ENCODE measurements at regions not wholly inside any gene's neighbourhood (a gene's known extent, or its start where the extent isn't known, plus 50 kb on each side); places are given as distances from the start of the nearest gene placed in this dataset.

- Histone ChIP-seq H3K4me1 (ENCODE audit: insufficient read depth, low read length) (no peaks in the 10 kb centered on the region), H3K9me3 (ENCODE audit: insufficient read depth, low read depth, low read length) (no peaks in the 10 kb centered on the region), H3K27ac (ENCODE audit: low read length) (no peak overlapping the region), H3K4me3 (ENCODE audit: low read length) (no peak overlapping the region), H3K9ac (ENCODE audit: low read depth, low read length) (no peak overlapping the region), H3K27me3 (ENCODE audit: insufficient read depth, low read length) (no peaks in the 10 kb centered on the region), H3K36me3 (ENCODE audit: insufficient read depth, low read depth, low read length) (no peaks in the 10 kb centered on the region)
Measured at GRCh38 chr5:163172540-163173338, 264.7 kb upstream of the CCNG1 start.

GRCh38 chr5:163177971-163178370 is 259.4 kb upstream of the CCNG1 start:
- H3K36me3 ChIP-seq (ENCODE audit: insufficient read depth, low read depth, low read length) = no peaks in the 10 kb centered on the region
- no peaks in the 10 kb centered on the region for H3K27me3 ChIP-seq (ENCODE audit: insufficient read depth, low read length)
- H3K4me1 ChIP-seq (ENCODE audit: insufficient read depth, low read length) = no peaks in the 10 kb centered on the region
- no peak overlapping the region for H3K9ac ChIP-seq (ENCODE audit: low read depth, low read length)
- H3K4me3 ChIP-seq (ENCODE audit: low read length) = no peak overlapping the region
- H3K27ac ChIP-seq (ENCODE audit: low read length) = no peak overlapping the region
- H3K9me3 ChIP-seq (ENCODE audit: insufficient read depth, low read depth, low read length) = no peaks in the 10 kb centered on the region

GRCh38 chr5:163185315-163185714 is 252.1 kb upstream of the CCNG1 start:
- Histone ChIP-seq H3K9ac (ENCODE audit: low read depth, low read length) (no peak overlapping the region), H3K36me3 (ENCODE audit: insufficient read depth, low read depth, low read length) (no peaks in the 10 kb centered on the region), H3K4me1 (ENCODE audit: insufficient read depth, low read length) (no peaks in the 10 kb centered on the region), H3K27ac (ENCODE audit: low read length) (no peak overlapping the region), H3K4me3 (ENCODE audit: low read length) (no peak overlapping the region), H3K9me3 (ENCODE audit: insufficient read depth, low read depth, low read length) (peaks cover 11% of the 10 kb centered on the region), H3K27me3 (ENCODE audit: insufficient read depth, low read length) (no peaks in the 10 kb centered on the region)

- no peaks in the 10 kb centered on the region for H3K36me3 ChIP-seq (ENCODE audit: insufficient read depth, low read depth, low read length)
- no peak overlapping the region for H3K27ac ChIP-seq (ENCODE audit: low read length)
- H3K27me3 ChIP-seq (ENCODE audit: insufficient read depth, low read length) = no peaks in the 10 kb centered on the region
- peaks cover 11% of the 10 kb centered on the region for H3K9me3 ChIP-seq (ENCODE audit: insufficient read depth, low read depth, low read length)
- no peaks in the 10 kb centered on the region for H3K4me1 ChIP-seq (ENCODE audit: insufficient read depth, low read length)
- no peak overlapping the region for H3K4me3 ChIP-seq (ENCODE audit: low read length)
- H3K9ac ChIP-seq (ENCODE audit: low read depth, low read length) = no peak overlapping the region
Measured at GRCh38 chr5:163189023-163189553, 248.3 kb upstream of the CCNG1 start.

- Histone ChIP-seq H3K27ac (ENCODE audit: low read length) (no peak overlapping the region), H3K9me3 (ENCODE audit: insufficient read depth, low read depth, low read length) (peaks cover 11% of the 10 kb centered on the region), H3K4me1 (ENCODE audit: insufficient read depth, low read length) (no peaks in the 10 kb centered on the region), H3K9ac (ENCODE audit: low read depth, low read length) (no peak overlapping the region), H3K4me3 (ENCODE audit: low read length) (no peak overlapping the region), H3K27me3 (ENCODE audit: insufficient read depth, low read length) (no peaks in the 10 kb centered on the region), H3K36me3 (ENCODE audit: insufficient read depth, low read depth, low read length) (no peaks in the 10 kb centered on the region)
Measured at GRCh38 chr5:163190283-163190682, 247.1 kb upstream of the CCNG1 start.

- Histone ChIP-seq H3K9me3 (ENCODE audit: insufficient read depth, low read depth, low read length) (peaks cover 11% of the 10 kb centered on the region), H3K4me1 (ENCODE audit: insufficient read depth, low read length) (no peaks in the 10 kb centered on the region), H3K27ac (ENCODE audit: low read length) (no peak overlapping the region), H3K36me3 (ENCODE audit: insufficient read depth, low read depth, low read length) (no peaks in the 10 kb centered on the region), H3K27me3 (ENCODE audit: insufficient read depth, low read length) (no peaks in the 10 kb centered on the region), H3K9ac (ENCODE audit: low read depth, low read length) (no peak overlapping the region), H3K4me3 (ENCODE audit: low read length) (no peak overlapping the region)
Measured at GRCh38 chr5:163190784-163191183, 246.6 kb upstream of the CCNG1 start.

- no peak overlapping the region for H3K9ac ChIP-seq (ENCODE audit: low read depth, low read length)
- H3K9me3 ChIP-seq (ENCODE audit: insufficient read depth, low read depth, low read length) = no peaks in the 10 kb centered on the region
- no peaks in the 10 kb centered on the region for H3K4me1 ChIP-seq (ENCODE audit: insufficient read depth, low read length)
- no peaks in the 10 kb centered on the region for H3K27me3 ChIP-seq (ENCODE audit: insufficient read depth, low read length)
- no peak overlapping the region for H3K4me3 ChIP-seq (ENCODE audit: low read length)
- H3K36me3 ChIP-seq (ENCODE audit: insufficient read depth, low read depth, low read length) = no peaks in the 10 kb centered on the region
- H3K27ac ChIP-seq (ENCODE audit: low read length) = no peak overlapping the region
Measured at GRCh38 chr5:163193886-163194285, 243.5 kb upstream of the CCNG1 start.

GRCh38 chr5:163205645-163206044 is 231.8 kb upstream of the CCNG1 start:
- Histone ChIP-seq H3K27me3 (ENCODE audit: insufficient read depth, low read length) (no peaks in the 10 kb centered on the region), H3K4me1 (ENCODE audit: insufficient read depth, low read length) (no peaks in the 10 kb centered on the region), H3K4me3 (ENCODE audit: low read length) (no peak overlapping the region), H3K9me3 (ENCODE audit: insufficient read depth, low read depth, low read length) (no peaks in the 10 kb centered on the region), H3K36me3 (ENCODE audit: insufficient read depth, low read depth, low read length) (no peaks in the 10 kb centered on the region), H3K27ac (ENCODE audit: low read length) (no peak overlapping the region), H3K9ac (ENCODE audit: low read depth, low read length) (no peak overlapping the region)

- no peaks in the 10 kb centered on the region for H3K4me1 ChIP-seq (ENCODE audit: insufficient read depth, low read length)
- no peaks in the 10 kb centered on the region for H3K36me3 ChIP-seq (ENCODE audit: insufficient read depth, low read depth, low read length)
- no peaks in the 10 kb centered on the region for H3K9me3 ChIP-seq (ENCODE audit: insufficient read depth, low read depth, low read length)
- no peaks in the 10 kb centered on the region for H3K27me3 ChIP-seq (ENCODE audit: insufficient read depth, low read length)
- no peak overlapping the region for H3K4me3 ChIP-seq (ENCODE audit: low read length)
- H3K9ac ChIP-seq (ENCODE audit: low read depth, low read length) = no peak overlapping the region
- H3K27ac ChIP-seq (ENCODE audit: low read length) = no peak overlapping the region
Measured at GRCh38 chr5:163221581-163221980, 215.8 kb upstream of the CCNG1 start.

- Histone ChIP-seq H3K36me3 (ENCODE audit: insufficient read depth, low read depth, low read length) (no peaks in the 10 kb centered on the region), H3K9ac (ENCODE audit: low read depth, low read length) (no peak overlapping the region), H3K9me3 (ENCODE audit: insufficient read depth, low read depth, low read length) (no peaks in the 10 kb centered on the region), H3K27ac (ENCODE audit: low read length) (no peak overlapping the region), H3K4me1 (ENCODE audit: insufficient read depth, low read length) (no peaks in the 10 kb centered on the region), H3K4me3 (ENCODE audit: low read length) (no peak overlapping the region), H3K27me3 (ENCODE audit: insufficient read depth, low read length) (no peaks in the 10 kb centered on the region)
Measured at GRCh38 chr5:163222982-163223381, 214.4 kb upstream of the CCNG1 start.

- no peaks in the 10 kb centered on the region for H3K36me3 ChIP-seq (ENCODE audit: insufficient read depth, low read depth, low read length)
- H3K4me1 ChIP-seq (ENCODE audit: insufficient read depth, low read length) = peaks cover 7% of the 10 kb centered on the region; the same call in 1 of the 2 replicates
- no peak overlapping the region for H3K27ac ChIP-seq (ENCODE audit: low read length)
- H3K9me3 ChIP-seq (ENCODE audit: insufficient read depth, low read depth, low read length) = no peaks in the 10 kb centered on the region
- H3K4me3 ChIP-seq (ENCODE audit: low read length) = no peak overlapping the region
- no peak overlapping the region for H3K9ac ChIP-seq (ENCODE audit: low read depth, low read length)
- no peaks in the 10 kb centered on the region for H3K27me3 ChIP-seq (ENCODE audit: insufficient read depth, low read length)
Measured at GRCh38 chr5:163244445-163244987, 192.9 kb upstream of the CCNG1 start.

GRCh38 chr5:163245584-163245983 is 191.8 kb upstream of the CCNG1 start:
- Histone ChIP-seq H3K4me1 (ENCODE audit: insufficient read depth, low read length) (peaks cover 7% of the 10 kb centered on the region; the same call in 1 of the 2 replicates), H3K9ac (ENCODE audit: low read depth, low read length) (no peak overlapping the region), H3K27ac (ENCODE audit: low read length) (no peak overlapping the region), H3K9me3 (ENCODE audit: insufficient read depth, low read depth, low read length) (no peaks in the 10 kb centered on the region), H3K4me3 (ENCODE audit: low read length) (no peak overlapping the region), H3K36me3 (ENCODE audit: insufficient read depth, low read depth, low read length) (no peaks in the 10 kb centered on the region), H3K27me3 (ENCODE audit: insufficient read depth, low read length) (no peaks in the 10 kb centered on the region)

Data from iPS-20b (cell line).